GM21367 (cell line): ENCODE measurements at regions not wholly inside any gene's neighbourhood (a gene's known extent, or its start where the extent isn't known, plus 50 kb on each side); places are given as distances from the start of the nearest gene placed in this dataset.

Experiments
- ATAC-seq: cut with Tn5 transposase; IDR thresholded peaks from one replicate; pipeline ENCODE4 v1.9.1; 2021; ENCODE audit not compliant: unreplicated experiment

GRCh38 chr2:220153118-220153517 lies 525.7 kb downstream of the SLC4A3 start:
- ATAC-seq: no peak

GRCh38 chr2:220154304-220154703 lies 526.9 kb downstream of the SLC4A3 start:
- no peak for ATAC-seq

DNA sequence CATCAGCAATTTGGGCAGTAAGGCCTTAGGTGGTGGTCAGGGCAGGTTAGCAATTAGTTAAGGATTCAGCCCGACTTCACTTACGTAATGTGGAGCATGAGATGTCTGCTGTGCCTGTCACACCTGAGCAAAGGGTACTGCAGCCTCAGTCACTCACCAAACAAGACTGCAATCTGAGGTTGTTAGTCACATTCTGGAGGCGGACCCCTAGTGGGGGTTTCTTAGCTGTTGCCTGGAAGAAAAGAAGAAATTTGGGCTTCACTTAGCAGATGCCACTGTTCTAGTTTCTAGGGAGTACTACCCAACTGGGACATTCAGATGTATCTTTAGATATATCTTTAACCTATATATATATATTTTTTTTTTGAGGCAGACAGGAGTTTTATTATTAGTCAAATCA lies 529.9 kb downstream of the SLC4A3 start:
- no peak for ATAC-seq

- no peak for ATAC-seq
These were observed 532.3 kb downstream of the SLC4A3 start for GRCh38 chr2:220159738-220160137.

DNA sequence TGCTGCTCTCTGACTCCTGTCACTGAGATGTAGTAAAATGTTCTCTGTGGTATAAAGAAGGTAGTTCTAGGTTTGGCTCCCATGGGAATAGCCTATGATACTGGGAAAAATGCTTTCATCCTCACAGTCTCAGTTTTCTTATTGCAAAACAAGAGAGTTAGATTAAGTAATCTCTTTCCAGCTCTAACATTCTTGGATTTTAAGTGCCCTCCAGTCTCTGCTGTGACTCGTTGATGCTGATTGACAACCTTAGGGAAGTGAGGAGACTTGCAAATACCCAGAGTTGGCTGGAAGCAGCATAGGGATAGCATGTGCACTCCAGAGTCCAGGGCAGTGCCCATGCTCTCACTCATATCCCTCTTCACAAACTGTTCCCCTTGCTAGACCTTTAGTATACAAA lies 534.9 kb downstream of the SLC4A3 start:
- ATAC-seq: no peak

DNA sequence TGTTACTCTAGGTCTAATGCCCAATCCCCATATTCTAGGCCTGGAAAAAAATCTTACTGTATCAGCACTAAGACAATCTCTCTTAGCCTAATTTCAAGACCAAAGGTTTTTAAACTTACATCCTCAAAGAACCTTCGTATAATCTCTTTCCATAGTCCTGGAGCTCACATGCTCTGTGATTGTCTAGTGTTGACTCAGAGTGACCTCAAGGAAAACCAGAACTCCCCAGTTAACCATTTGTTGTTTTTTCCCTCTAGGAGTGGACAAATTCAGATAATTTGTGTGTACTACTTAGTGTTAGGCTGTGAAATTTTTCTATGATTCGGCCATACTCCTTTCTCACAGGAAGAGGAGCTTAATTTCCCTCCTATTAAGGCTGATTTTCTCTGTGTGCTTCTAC lies 536.1 kb downstream of the SLC4A3 start:
- ATAC-seq: no peak

GRCh38 chr2:220165401-220165800 lies 538.0 kb downstream of the SLC4A3 start:
- ATAC-seq: no peak

DNA sequence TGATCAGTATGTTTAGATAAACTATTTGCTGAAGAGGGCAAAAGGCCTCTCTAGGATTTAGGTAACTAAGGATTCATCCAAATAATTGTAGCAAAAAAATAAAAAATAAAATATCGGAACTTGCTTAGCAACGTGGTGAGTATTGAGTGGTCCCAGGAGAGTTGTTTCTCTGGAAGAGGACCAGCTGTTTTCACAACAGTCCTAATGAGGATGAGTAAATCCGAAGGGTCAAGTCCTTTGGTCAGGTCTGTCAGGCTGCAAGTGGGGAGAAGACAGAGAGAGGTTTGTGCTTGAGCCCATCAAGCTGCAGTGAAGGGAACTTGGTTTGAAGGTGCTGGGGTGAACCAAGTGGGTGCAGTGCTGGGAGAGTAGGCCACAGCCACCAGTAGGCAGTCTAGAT lies 539.2 kb downstream of the SLC4A3 start:
- no peak for ATAC-seq

GRCh38 chr2:220167956-220168355 lies 540.5 kb downstream of the SLC4A3 start:
- ATAC-seq: no peak

- ATAC-seq: no peak
These were observed 541.6 kb downstream of the SLC4A3 start for GRCh38 chr2:220168891-220169546.

DNA sequence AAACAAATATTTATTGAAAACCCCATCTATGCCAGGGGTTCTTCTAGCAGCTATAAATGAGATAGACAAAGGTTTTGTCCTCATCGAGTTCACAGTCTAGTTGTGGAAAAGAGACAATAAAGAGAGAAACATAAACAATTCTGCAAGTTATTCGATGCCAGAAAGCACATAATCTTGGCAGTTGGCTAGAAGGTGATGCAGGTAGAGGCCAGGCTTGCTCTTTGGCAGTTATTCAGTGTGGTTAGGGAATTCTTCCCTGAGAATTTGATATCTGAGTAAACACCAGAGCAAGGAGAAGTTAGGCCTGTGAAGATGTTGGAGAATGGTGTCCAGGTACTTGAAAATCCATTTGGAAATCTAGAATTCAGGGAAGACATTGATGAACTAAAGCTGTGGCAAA lies 547.4 kb downstream of the SLC4A3 start:
- no peak for ATAC-seq

DNA sequence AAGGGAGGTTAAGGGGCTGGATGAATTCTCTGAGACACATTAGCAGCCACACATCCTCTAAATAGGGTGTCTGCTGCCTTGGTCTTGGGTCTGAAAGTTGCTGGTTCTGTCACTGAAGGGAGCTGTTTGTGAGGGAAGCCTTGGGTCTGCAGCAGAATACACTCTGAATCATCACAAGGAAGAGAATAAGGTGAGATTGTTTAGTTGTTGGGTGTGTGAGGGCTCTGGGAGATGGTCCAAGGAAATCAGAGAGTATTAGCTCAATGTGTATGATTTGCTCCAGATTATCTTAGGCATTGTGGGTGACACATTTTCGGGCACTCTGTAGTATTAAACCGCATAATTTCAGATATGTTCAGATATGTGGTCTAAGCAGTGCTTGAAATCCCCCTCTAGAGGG lies 548.5 kb downstream of the SLC4A3 start:
- ATAC-seq: no peak

- ATAC-seq: no peak
These were observed 551.7 kb downstream of the SLC4A3 start for GRCh38 chr2:220178991-220179695.

GRCh38 chr2:220181165-220181564 lies 553.7 kb downstream of the SLC4A3 start:
- no peak for ATAC-seq

DNA sequence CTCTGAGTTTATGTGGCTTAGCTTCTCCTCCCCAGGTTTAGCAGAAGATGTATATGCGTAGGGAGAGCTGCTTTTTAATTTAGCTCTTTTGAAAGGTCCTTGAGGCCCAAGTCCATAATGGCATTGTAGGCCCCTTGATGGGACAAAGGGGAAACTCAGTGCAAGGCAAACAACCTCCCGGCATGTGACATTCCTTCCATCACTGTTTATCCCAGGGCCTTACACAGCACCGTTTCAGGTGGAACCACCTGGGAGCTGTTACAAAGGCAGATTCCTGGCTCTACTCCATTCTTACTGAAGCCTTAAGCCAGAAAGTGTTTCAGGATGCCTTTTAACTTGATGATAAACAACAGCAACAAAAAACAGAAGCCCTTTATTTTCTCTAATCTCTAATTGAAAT lies 555.4 kb downstream of the SLC4A3 start:
- no peak for ATAC-seq

GRCh38 chr2:220185766-220186305 lies 558.4 kb downstream of the SLC4A3 start:
- ATAC-seq: no peak

DNA sequence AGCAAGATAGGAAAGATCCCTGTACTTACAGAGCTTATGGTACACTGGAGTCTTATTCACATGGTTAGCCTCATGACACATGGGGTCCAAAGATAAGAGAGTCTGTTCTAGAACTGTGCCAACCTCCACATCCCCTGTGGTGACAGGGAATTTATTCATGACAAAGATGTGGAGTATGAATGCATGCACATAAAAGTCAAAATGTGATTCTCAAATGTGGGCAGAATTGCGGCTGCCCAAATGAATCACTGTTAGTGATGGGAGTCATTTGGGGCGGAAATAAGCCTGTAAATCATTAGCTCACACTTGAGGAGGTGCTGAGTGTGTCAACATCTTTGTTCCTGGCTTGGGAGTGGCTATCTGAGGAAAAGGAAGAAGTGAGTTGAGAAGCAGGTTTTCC lies 560.6 kb downstream of the SLC4A3 start:
- no peak for ATAC-seq

- no peak for ATAC-seq
These were observed 563.6 kb downstream of the SLC4A3 start for GRCh38 chr2:220191031-220191430.

GRCh38 chr2:220191737-220192136 lies 564.3 kb downstream of the SLC4A3 start:
- no peak for ATAC-seq

DNA sequence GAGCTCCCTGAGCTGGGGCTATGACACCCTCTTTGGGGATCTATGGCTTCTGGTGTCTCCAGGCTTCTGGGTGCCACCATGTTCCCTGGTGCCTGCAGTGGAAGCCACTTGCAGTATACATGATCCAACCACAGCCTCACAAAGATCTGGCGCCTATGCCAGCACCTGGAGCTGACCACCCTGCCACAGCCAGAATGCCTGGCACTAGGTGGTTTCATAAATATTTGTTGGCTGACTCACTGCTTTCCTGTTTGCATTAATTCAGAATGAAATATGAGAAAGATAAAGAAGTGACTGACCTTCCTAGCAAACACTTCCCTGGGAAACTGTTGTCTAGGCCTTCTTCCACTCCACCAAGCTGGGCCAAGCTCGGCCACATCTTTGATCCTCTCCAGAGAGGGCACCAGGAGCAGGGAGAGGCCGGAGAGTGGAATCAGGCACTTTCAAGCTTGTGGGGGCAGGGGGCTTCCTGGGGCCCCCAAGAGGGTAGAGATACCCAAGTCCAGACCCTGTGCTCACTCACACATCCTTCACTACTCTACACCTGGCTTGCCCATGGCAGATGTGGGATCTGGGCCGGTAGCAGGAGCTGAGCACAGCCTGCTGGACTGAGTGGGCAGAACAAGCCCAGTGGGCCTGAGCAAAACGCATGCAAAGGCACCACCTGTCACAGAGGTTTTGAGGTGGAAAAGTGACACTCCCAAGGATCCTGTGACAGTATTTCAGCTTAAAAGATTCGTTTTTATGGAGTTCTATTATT lies 565.7 kb downstream of the SLC4A3 start:
- ATAC-seq: no peak

DNA sequence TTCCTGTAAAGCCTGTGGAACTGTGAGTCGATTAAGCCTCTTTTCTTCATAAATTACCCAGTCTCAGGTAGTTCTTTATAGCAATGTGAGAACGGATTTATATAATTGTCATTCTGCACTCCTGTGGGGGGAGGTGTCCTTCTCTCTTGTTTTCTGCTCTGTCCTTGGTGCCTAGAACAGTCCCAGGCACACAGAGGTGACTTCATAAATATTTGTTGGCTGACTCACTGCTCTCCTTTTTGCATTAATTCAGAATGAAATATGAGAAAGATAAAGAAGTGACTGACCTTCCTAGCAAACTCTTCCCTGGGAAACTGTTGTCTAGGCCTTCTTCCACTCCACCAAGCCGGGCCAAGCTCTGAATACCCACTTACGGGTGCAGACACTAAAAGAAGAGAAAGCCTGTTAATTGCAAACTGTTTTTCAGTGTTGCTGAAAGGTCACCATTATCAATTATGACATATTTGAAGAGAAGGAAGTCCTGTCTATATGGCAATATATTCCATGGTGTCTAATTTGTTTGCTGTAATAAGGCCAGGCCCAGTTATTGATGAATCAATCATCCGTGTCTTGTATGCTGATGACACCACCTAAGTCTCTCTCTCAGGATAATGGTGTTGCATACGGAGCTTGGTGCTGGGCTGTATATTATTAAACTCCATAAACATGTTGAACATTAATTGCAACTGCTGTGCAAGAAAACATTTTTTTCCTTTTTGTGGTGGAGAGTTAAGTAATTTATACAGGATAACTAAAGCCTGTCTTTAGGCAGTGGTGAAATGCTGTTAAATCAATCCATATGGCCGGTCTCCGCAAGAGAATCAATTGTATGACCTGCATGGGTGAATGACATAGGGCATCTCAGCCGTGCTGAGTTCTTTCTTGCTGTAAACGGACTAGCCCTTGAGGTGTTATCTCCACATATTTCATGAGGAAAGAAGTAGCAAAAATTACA lies 567.5 kb downstream of the SLC4A3 start:
- no peak for ATAC-seq
